GM12878 (cell line): ENCODE measurements at regions not wholly inside any gene's neighbourhood (a gene's known extent, or its start where the extent isn't known, plus 50 kb on each side); places are given as distances from the start of the nearest gene placed in this dataset.

ENCODE experiments used
- ATAC-seq: fragments of 200-7000 bp; cut with Tn5 transposase; 3 replicates; pipeline ENCODE4 v1.9.1; 2020; ENCODE audit warnings: mild to moderate bottlenecking, moderate library complexity
- BruUV-seq: library from RNA; stranded (reverse); fragments of 400-500 nt; replicated peaks from 2 replicates; lab custom pipeline; 2021; lab: Mats Ljungman, UMichigan
- CTCF ChIA-PET: fragments of 300-600 bp; sonication (Branson Sonifier 250); formaldehyde crosslinking; extraction: SDS; loops from one replicate; lab custom pipeline; 2021; ENCODE audit warnings: inconsistent platforms; lab: Yijun Ruan, JAX
- POLR2A ChIA-PET: fragments of 350-600 bp; formaldehyde crosslinking; extraction: SDS; loops from one replicate; lab custom pipeline; 2021; ENCODE audit warnings: inconsistent platforms; lab: Charles Lee
- RAD21 ChIA-PET: fragments of 300-600 bp; sonication (Branson Sonifier 250); formaldehyde crosslinking; loops from one replicate; lab custom pipeline; 2023; ENCODE audit warnings: antibody characterized with exemption; ENCODE audit not compliant: unreplicated experiment; lab: Charles Lee
- SMC1A ChIA-PET: fragments of 300-600 bp; sonication (Branson Sonifier 250); formaldehyde crosslinking; loops from one replicate; lab custom pipeline; 2023; ENCODE audit not compliant: unreplicated experiment, uncharacterized antibody; lab: Charles Lee
- DNase-seq: peaks from one replicate; pipeline ENCODE4 v3.0.0-alpha.2; 2011; ENCODE audit warnings: low read depth, low spot score
- FAIRE-seq: peaks from 3 replicates; lab custom pipeline; 2011; peaks lifted over from hg19 to GRCh38; lab: Jason Lieb, UNC
- H2AFZ ChIP-seq: 2 replicates; pipeline ENCODE4 v1.6.0; 2011; ENCODE audit warnings: low read depth, low read length, control low read depth; ENCODE audit not compliant: control insufficient read depth
- H3K27ac ChIP-seq: 2 replicates; pipeline ENCODE4 v1.5.1; 2011; ENCODE audit warnings: control low read depth; ENCODE audit not compliant: control insufficient read depth, insufficient read depth
- H3K27me3 ChIP-seq, 2 experiments: replicated peaks in 1 of 2; 2 replicates each; pipeline versions ENCODE4 v1.6.0 to v1.6.1; 2011; ENCODE audit warnings: low read length in 1 of 2; ENCODE audit not compliant: control insufficient read depth in 2 of 2, insufficient read depth in 2 of 2
- H3K36me3 ChIP-seq, 2 experiments: 2 replicates each; pipeline ENCODE4 v1.5.1; 2011; ENCODE audit warnings: low read length in 1 of 2; ENCODE audit not compliant: control insufficient read depth in 2 of 2, insufficient read depth in 2 of 2
- H3K4me1 ChIP-seq: 2 replicates; pipeline ENCODE4 v1.6.1; 2011; ENCODE audit warnings: mild to moderate bottlenecking, low read length, moderate library complexity, mixed read lengths; ENCODE audit not compliant: control insufficient read depth, insufficient read depth
- H3K4me2 ChIP-seq: 2 replicates; pipeline ENCODE4 v1.6.0; 2011; ENCODE audit warnings: control low read depth; ENCODE audit not compliant: control insufficient read depth, insufficient read depth
- H3K4me3 ChIP-seq: fragments of 200-600 bp; sonication (generic); 2 replicates; pipeline ENCODE4 v1.5.1; 2016
- H3K79me2 ChIP-seq: 2 replicates; pipeline ENCODE4 v1.6.0; 2011; ENCODE audit warnings: low read length; ENCODE audit not compliant: control insufficient read depth, insufficient read depth
- H3K9ac ChIP-seq: 2 replicates; pipeline ENCODE4 v1.8.0; 2011; ENCODE audit warnings: low read length, control low read depth, mixed read lengths; ENCODE audit not compliant: control insufficient read depth, insufficient read depth
- H3K9me3 ChIP-seq: replicated peaks from 3 replicates; pipeline ENCODE4 v1.5.1; 2011; ENCODE audit warnings: mild to moderate bottlenecking, low read length; ENCODE audit not compliant: control insufficient read depth, insufficient read depth
- H4K20me1 ChIP-seq: 2 replicates; pipeline ENCODE4 v1.6.0; 2011; ENCODE audit not compliant: control insufficient read depth, insufficient read depth
- BMI1 ChIP-seq: fragments of 450-650 bp; IDR thresholded peaks from 2 replicates; pipeline ENCODE4 v1.6.1; 2016; ENCODE audit warnings: mild to moderate bottlenecking, moderate library complexity, borderline replicate concordance
- CBX3 ChIP-seq: fragments of 200-600 bp; sonication (generic); IDR thresholded peaks from 2 replicates; pipeline ENCODE4 v1.6.1; 2016; ENCODE audit warnings: low read depth, borderline replicate concordance
- CBX5 ChIP-seq: sonication (generic); IDR thresholded peaks from 2 replicates; pipeline ENCODE4 v1.6.1; 2016; ENCODE audit warnings: low read depth, moderate library complexity, mild to moderate bottlenecking, inconsistent platforms
- EP300 ChIP-seq, 2 experiments: fragments of 150-350 bp in 1 of 2; IDR thresholded peaks; 2 replicates each; pipeline ENCODE4 v1.6.1; 2011 to 2012; ENCODE audit warnings: low read depth in 2 of 2, low read length in 2 of 2, borderline replicate concordance in 1 of 2, improper control_type of control experiment in 1 of 2, inconsistent platforms in 1 of 2; ENCODE audit not compliant: control insufficient read depth in 1 of 2
- FOXM1 ChIP-seq: IDR thresholded peaks from 2 replicates; pipeline ENCODE4 v1.6.1; 2012; ENCODE audit warnings: low read depth, mild to moderate bottlenecking, inconsistent platforms, low read length, moderate library complexity
- IRF4 ChIP-seq: IDR thresholded peaks from 2 replicates; pipeline ENCODE4 v1.6.1; 2011; ENCODE audit warnings: low read depth, low read length
- NR2C1 ChIP-seq: fragments of 450-650 bp; IDR thresholded peaks from 2 replicates; pipeline ENCODE4 v1.6.1; 2017; ENCODE audit warnings: antibody characterized with exemption, mild to moderate bottlenecking, moderate library complexity
- SMAD5 ChIP-seq: IDR thresholded peaks from 2 replicates; pipeline ENCODE4 v1.6.1; 2016; ENCODE audit warnings: antibody characterized with exemption, low read depth
- WGBS: methylation state at CpG from one replicate; pipeline ENCODE4 v1.1.6; 2016; ENCODE audit warnings: low lambda C conversion rate; ENCODE audit not compliant: insufficient replicate concordance, insufficient coverage; ENCODE audit errors: missing lambda C conversion rate; 5-methylcytosine and 5-hydroxymethylcytosine counted together
- in situ Hi-C: fragments of 300-500 bp; cut with MboI; formaldehyde crosslinking; loops from 9 replicates; pipeline ENCODE4 v1.14.3; 2018; ENCODE audit warnings: mixed read lengths
- intact Hi-C: fragments of 100-400 bp; cut with micrococcal nuclease; formaldehyde crosslinking; loops from one replicate; pipeline ENCODE4 v1.14.2; 2022; ENCODE audit not compliant: unreplicated experiment
- TF ChIP-seq, protein P1 (sequence below): IDR thresholded peaks from 2 replicates; pipeline ENCODE4 v1.6.1; 2012; ENCODE audit warnings: low read depth, low read length, improper control_type of control experiment

DNA sequence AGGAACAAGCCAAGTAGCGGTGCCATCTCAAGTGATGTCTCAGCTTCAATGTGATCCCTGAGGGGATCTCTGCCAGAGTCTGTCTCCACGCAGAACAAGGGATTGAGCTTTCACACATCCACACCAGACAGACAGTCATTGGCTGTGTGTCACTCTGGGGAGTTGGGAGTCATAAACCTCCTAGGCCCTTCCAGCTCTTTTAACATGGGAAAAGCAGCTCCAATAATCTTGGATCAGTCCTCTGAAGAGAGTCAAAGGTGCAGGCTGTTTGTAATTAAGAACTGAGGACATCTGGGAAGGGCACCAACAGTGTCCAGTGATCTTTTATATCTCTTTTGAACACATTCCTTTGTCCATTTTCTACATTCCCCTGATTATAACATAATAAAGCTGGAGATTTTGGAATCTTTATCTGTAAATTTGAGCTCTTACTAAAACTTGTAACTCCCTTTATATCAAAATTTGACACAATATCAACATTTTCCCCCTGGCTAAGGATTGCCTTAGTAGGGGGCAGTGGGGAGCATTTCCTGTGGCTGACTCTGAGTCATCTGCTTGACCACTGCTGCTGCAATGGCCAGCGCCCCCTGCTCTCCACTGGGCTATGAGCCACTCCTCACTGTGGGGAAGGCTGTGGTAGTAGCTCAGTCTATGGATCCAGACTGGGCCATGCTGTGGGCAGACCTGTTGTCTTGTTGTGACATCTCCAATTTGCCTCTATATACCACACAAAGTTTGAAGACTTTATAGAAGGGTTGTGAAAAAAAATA is 284.4 kb downstream of the OSTF1 start (continued):
- TF ChIP-seq, protein P1, sequence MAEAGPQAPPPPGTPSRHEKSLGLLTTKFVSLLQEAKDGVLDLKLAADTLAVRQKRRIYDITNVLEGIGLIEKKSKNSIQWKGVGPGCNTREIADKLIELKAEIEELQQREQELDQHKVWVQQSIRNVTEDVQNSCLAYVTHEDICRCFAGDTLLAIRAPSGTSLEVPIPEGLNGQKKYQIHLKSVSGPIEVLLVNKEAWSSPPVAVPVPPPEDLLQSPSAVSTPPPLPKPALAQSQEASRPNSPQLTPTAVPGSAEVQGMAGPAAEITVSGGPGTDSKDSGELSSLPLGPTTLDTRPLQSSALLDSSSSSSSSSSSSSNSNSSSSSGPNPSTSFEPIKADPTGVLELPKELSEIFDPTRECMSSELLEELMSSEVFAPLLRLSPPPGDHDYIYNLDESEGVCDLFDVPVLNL = no peak
- TF ChIP-seq CBX5 = no peak
- TF ChIP-seq, all 136 proteins: peak for 0

- no TSS peak for BruUV-seq
- Histone ChIP-seq H3K27ac (no peak overlapping the region), H3K9me3 (no peaks in the 10 kb centered on the region), H3K79me2 (no peaks in the 10 kb centered on the region), H3K4me3 (no peak overlapping the region), H3K36me3 (no peaks in the 10 kb centered on the region), H3K27me3 (no peaks in the 10 kb centered on the region), H3K4me2 (no peak overlapping the region), H3K4me1 (no peaks in the 10 kb centered on the region), H3K9ac (no peak overlapping the region), H4K20me1 (no peaks in the 10 kb centered on the region), H2AFZ (no peak overlapping the region)
- TF ChIP-seq IRF4 (no peak), BMI1 (no peak), EP300 (IDR thresholded peaks at IDR 0.05; ENCODE audit: borderline replicate concordance in 1 of 2, control insufficient read depth in 1 of 2, low read depth in 2 of 2, low read length in 2 of 2) (no peak), FOXM1 (no peak), NR2C1 (no peak), CBX3 (no peak), SMAD5 (no peak)
- CTCF ChIA-PET = no interaction called here
- in situ Hi-C loops = no loop called here
- FAIRE-seq (no peak), ATAC-seq (no peak), DNase-seq (no peak)
- POLR2A ChIA-PET = no interaction called here
- intact Hi-C loops = no loop called here
- WGBS = 32% methylated on average over 3 of the region's 3 CpGs
- SMC1A ChIA-PET = no interaction called here
- RAD21 ChIA-PET = no interaction called here
Observed at GRCh38 chr9:75376680-75377254, 288.5 kb downstream of the OSTF1 start.
